SKM-1 (cell line): ENCODE measurements at regions not wholly inside any gene's neighbourhood (a gene's known extent, or its start where the extent isn't known, plus 50 kb on each side); places are given as distances from the start of the nearest gene placed in this dataset.
"Not testable (repeated sequence)": the region's sequence is repeated elsewhere in the genome, so short reads cannot be mapped to it uniquely, and the experiment has no call there.

Source experiments
- DNase-seq: peaks from one replicate; lab custom pipeline; 2025; ENCODE audit not compliant: unreplicated experiment; lab: John Stamatoyannopoulos, UW

DNA sequence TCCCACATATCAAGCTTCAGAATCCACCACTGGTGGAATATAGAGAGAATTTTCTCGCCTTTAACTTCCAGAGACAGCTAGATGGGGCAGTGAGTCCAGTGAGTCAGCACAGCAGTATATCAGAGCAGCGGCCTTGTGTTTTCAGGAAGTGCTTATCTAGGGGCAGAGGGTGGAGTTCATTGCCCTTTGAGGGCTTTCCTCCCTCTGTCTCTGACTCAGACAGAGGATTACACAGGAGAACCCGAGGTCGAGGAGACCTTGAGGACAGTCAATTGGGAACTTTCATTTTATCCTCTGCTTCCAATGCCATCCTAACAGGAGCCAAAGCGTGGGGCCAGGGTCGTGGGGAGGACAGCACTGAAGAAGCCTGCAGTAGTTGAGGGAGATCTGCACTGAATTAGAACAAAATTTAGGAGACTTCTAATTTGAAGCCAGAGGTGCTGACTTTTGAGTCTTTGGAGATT lies 109.6 kb upstream of the UMPS start:
- DNase-seq: peak; percentile 84

DNA sequence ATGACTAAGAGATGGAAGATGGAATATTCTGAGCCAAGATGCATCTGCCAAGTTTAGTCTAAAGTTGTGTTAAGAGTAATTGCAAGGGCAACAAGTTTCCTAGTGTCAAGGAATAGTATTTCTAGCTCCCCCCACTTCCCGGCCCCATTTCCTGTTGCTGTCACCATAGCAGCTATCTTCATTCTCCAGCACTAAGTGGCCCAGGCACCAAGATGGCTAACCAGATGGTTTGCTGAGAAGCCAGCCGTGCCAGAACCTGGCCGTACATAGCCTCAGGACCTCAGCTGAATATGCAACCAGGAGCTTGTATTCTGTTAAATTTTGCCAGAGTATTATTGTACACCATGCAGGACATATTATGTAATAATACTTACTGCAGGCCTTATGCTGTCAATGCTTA lies 108.8 kb upstream of the UMPS start:
- no peak for DNase-seq

DNA sequence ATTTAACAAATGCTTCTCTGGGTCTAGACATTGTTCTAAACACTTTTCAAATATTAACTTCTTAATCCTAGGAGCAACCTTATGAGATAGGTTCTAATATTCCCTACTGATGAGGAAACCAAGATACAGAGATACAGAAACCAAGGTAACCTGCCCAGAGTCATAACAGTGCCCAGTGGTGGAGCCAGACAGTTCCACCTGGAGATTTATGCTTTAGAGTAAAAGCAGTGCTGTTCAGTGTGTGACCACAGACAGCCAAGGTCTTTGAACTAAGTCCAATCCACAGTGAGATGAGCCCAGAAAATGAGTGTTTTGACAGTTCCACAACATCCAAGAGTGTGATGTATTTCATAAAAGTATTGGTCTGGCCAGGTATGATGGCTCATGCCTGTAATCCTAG lies 105.2 kb upstream of the UMPS start:
- no peak for DNase-seq

DNA sequence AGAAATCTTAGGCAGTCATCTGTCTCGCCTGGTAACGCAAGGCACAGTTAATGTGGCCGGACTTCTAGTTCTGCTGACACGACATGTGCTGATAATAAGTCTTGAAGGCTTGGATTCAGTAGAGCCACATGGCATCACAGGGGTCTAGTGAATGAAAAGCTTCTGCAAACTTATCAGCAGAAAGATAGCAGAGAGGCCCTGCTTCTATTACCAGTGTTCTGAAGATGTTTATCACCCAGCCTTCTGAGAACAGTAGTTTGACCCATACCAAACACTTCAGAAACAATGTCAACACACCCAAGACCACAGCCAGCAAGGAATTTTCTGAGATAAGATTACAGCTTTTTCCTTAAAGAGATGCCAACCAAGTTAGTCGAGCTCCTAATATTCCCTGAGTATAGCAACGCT lies 102.7 kb upstream of the UMPS start:
- DNase-seq: no peak

DNA sequence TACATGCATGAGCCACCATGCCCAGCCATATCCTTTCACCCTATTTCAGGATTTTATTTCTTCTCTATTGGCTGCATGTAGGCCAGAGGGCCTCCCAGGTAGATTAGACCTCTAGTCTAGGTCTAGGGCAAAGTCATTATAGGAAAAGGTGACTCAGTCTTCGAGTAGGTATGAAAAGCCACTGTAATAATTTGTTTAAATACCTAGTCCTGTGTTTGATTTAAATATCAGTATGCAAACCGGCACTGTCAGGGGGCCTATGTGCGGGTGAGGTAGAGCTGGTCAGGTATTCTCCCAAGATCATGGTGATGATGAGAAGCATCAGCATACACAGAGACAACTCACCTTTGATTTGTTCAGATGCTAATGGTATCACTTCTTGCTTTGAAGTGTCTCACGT lies 101.4 kb upstream of the UMPS start:
- DNase-seq: no peak

DNA sequence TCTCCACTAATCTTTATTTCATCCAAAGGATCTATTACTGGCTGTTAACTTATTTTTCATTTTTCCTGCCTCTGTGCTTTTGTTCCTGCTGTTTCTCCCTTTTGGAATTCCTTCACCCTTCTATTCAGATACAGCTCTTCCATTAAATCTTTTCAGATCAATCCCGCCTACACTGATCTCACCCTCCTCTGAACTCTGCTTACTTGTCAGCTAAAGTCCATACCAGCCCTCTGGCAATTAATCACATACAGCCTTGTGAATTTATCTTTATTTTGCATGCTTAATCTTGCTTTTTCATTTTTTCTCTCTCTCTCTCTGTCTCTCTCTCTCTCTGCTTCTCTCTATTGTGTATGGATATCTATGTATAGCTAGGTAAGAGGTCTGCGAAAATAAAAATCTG lies 100.8 kb upstream of the UMPS start:
- no peak for DNase-seq

DNA sequence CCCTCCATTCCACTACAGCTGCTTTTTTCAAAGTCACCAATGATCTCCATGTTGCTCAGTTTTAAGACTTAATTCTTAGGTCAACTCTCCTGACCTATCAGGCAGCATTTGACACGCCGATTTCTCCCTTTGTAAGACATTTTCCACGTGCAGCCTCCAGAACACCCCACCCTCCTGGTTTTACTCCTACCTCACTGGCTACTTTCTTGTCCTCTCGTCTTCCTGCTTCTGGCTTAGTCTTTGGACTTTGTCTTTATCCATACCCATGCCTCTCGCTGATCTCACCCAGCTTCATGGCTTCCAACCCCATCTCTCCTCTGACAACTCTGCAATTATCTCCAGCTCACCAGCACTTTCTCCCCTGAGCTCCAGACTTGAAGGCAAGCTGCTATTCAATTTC lies 99.3 kb upstream of the UMPS start:
- no peak for DNase-seq

DNA sequence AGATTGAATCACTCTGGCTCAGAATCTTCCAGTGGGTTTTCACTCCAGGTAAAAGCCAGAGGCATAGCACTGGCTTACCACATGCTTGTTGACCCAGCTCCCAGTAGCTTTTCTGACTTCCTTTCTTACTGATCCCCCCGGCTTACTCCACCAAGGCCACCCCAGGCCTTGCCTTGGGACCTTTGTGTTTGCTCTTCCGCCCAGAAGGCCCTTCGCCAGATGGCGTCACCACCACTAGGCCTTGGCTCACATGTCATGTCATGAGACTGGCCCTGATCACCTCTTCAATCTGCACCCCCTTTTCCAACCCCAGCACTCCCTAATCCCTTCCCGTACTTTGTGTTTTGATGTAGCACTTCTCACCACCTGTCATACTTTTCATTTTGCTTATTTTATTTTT lies 98.5 kb upstream of the UMPS start:
- DNase-seq: no peak

DNA sequence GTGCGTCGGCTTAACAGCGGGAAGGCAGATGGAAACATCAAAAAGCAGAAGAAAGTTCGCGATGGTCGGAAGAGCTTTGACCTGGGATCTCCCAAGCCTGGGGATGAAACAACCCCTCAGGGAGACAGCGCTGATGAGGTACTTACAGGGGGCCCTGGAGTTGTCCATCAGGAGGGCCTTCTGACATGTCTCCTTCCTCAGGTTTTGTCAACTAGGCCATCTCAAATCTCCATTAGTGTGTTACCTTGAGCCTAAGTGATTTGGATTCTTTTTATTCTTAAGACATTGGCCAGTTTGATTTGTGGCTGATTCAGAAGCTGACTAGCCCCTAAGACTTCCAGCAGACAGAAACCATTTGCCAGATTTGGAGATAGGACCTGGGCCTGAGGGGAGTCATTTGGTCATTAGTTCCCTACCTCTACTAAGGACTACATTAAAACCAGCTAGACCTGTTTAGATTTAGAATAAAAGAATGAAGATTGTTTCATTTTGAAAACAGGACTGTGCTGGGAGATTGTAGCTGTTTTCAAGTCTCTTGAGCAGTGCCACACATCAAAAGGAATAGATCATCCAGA lies 97.6 kb upstream of the UMPS start:
- no peak for DNase-seq

DNA sequence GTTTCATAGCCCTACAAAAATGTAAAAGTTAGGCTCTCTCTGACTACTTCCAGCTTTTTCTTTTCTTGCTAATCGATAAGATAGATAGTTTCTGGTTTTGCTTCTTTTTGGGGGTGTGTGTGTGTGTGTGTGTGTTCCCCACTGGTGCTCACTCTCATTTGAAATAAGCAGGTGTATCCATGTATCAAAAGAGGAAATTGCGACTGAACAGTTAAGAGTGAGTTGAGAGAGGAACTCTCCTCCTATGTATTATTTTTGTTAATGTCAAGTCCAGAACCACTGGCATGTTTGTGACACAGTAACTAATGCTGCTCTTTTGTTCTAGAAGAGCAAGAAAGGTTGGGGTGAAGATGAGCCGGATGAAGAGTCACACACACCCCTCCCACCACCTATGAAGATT lies 96.7 kb upstream of the UMPS start:
- DNase-seq: no peak

DNA sequence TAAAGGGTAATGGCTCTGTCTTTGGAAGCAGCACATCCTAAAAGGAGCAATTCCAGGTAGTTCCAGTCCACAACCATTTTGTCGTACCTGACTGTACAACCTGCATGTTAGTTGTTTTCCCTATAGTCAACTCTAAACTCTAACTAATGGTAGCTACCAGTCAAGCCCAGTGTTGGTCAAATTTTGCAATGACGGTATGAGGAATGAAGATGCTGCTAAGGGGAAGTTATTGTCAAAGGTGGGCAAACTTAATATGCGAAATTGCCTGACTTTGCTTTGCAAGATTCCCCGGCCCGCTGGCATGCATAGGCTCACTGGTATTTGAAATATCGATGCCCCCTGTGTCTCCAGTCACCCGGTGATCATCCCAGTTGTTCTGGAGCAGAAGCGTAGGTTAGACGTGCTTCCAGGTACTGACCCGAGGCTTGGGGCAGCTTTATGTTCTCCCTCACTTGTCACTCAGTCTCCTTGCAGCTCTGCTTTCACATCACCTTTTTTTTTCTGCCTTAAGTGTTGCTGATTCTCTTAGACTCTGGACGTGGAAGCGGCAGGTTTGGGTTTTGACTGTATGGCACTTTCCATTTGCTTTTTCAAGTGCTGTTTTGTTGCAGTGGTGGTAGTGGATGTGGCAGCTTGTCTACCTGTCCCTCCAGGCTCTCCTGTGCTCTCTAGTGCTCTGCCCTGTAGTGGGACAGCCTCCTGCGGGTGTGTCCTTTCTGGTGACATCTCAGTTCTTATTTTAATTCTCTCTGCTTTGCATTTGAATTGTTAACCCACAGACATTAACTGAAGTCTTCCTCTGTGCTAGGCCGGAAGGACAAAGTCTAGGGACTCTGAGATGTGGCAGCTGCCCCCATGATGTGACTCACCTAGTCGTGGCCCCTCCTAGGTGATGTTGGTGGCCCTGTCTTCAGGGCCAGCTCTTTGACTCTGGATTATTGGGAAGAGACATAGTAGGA lies 95.8 kb upstream of the UMPS start:
- DNase-seq: no peak

DNA sequence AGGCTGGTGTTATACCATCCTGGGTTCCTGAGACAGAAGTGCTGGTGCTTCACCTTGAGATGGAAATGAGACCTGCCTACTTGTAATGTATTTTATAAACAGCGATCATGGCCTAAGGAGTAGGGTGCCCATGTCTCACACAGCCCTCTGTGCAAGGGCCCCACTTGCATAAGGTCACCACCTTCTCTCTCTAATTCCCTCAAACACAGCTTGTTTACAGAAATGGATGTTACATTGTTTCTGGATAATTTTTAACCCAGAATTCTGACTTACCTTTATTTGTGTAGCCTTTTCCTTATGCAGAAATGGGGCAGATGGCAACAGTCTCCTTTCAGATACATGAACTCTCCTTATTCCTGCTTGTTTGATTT lies 95.1 kb upstream of the UMPS start:
- no peak for DNase-seq

DNA sequence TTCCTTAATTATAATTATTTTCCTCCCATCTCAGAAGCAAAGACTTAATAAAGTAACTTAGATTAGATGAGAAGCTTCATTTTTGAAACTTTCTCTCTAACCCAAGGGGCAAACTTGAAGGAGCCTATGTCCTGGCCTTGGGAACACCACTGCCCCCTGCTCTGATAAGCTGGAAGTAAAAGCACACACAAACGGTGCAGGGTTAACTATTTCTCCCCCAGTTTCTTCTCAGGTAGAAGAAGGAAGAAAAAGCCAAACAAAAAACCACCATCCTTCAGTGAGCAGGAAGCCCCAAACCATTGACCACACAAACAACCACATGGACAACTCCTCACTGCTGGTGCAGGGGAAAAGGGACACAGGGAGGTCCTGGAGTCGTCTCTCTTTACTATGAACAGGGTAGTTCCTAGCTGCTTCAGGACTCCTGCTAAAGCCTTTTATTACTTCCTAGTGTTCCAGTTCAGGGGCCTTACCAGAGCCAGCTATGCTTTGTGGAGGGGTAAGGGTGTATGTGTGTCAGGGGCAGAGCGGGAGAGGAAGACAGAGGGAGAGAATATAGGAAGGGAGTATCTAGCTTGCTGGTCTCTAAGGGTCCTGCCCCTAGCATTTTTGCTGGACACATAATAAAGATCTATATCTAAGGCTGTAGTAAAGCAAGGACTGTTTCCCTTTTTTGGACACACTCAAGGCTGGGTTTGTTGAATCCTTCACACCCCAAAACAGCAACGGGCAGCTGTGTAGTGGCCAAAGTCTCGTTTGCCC lies 94.0 kb upstream of the UMPS start:
- DNase-seq: no peak

DNA sequence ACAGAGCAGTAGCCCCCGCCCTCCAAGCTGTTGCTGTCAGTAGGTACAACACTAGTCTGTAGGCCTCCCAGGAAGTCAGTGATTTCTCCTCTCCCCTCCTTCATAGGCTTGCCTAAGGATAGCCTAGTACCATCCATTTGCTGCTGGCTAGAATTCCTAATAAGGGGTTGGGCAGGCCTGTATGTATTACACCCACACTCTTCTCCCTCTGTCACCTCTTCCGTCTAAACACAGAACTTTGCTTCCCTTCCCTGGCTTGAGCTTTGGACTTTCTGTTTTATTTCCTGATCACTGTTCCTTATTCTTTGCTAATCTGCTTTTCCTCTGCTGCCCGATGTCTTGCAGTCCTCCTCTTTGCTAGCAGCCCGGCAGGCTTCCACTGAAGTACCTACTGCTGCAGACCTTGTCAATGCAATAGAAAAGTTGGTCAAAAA lies 93.4 kb upstream of the UMPS start:
- no peak for DNase-seq

DNA sequence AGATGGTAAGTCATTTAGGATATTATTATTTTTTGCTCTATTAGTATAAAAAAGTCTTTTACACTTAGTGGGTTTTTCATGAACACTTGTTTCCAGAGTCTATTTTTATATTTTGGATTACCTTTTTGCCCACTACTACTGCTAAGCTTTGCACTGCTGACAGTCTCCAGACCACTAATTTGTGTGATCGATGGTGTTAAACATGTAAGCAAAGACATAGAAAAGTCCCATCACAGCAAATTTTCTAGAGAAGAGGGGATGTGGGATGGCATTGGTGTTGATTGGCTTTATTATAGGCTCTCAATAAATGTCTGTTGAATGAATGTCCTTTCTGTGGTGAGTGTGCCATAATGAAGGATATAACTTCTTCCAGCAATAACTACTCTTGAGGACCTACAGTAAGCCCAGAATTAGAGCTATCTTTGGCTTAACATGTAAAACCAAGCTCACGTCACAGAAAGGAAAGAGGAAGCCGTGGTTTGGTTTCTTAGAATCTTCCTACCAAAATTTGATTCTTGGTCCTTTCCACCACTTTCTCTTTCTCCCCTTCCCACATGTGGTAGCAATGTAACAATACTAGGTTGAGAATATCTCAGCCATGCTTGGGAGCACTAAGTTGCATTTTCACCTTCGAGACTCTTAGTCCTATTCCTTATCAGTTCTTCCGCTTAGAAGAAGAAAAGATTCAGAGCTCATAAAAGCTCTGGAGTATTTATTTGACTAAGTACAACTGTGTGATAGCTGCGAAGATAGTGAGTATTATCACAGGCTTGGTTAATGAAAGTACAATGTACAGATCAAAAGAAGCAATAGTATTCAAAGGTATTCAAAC lies 90.6 kb upstream of the UMPS start:
- DNase-seq: no peak

DNA sequence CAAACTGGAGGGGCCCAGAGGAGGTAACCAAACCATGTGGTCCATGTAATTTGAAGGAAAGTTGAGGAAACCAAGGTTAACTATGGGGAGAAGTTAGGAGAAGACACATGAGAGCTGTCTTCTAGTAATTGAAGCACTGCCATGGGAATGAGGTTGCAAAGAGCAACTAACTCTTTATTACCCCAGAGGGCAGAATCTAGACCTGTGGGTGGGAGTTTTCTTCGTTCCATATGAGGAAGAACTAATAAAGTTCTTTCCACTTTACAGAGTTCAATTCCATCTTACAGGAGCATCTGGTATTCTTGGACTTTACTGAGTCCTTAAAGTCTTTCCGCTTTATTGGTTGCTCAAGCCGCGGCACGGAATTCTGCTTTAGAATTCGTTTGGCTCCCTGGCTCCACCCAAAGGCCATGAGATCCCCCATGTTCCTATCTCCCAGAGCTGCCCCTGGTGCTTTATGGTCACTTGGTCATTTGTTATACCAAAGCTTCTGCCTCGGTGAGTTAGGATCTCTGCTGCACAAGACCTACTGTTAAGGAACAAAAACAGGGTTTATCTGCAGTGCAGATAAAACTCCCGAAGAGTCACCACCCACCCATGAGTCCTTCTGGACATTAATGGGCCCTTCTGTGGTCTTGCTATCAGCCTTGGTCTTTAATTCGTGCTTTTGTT lies 89.5 kb upstream of the UMPS start:
- DNase-seq: no peak

DNA sequence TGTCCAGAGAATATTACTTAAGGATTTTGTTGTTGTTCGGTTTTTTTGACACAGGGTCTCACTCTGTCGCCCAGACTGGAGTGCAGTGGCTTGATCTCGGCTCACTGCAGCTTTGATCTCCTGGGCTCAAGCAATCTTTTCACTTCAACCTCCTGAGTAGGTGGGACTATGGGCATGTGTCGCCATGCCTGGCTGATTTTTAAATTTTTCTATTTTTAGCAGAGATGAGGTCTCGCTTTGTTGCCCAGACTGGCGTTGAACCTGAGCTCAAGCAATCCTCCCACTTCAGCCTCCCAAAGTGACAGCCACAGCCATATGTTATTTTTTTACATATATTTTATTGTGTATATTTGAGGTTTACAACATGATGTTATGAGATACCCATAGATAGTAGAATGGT lies 86.8 kb upstream of the UMPS start:
- no peak for DNase-seq

DNA sequence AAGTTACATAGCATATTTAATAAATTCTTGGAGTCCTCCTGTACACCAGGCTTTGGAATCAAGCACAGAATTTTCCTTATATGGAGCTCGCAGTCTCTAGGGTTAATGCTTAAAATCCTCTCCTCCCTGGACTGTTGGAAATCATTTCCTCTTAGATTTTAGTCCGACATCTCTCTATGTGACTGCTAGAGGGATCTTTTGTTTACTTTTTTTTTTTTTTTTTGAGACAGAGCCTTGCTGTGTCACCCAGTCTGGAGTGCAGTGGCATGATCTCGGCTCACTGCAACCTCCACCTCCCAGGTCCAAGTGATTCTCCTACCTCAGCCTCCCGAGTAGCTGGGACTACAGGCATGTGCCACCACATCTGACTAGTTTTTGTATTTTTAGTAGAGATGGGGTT lies 84.1 kb upstream of the UMPS start:
- not testable (repeated sequence) for DNase-seq

DNA sequence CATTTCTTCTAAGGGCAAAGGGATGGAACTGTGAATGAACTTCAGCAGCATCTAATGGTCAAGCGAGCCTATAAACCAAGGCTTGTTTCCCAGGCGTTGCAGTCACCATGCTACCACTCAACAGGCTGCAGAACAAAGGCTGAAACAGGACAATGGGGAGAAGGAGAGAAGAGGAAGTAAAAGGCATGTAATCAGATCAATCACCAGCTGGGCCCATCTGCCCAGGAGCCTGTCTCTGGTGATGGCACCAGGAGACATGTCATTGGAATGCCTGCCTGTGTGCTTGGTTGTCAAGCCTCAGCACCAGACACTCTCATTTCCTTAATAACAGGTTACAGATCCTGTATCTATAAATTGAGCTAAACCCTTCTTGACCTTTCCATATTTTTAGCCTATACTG lies 81.7 kb upstream of the UMPS start:
- no peak for DNase-seq

DNA sequence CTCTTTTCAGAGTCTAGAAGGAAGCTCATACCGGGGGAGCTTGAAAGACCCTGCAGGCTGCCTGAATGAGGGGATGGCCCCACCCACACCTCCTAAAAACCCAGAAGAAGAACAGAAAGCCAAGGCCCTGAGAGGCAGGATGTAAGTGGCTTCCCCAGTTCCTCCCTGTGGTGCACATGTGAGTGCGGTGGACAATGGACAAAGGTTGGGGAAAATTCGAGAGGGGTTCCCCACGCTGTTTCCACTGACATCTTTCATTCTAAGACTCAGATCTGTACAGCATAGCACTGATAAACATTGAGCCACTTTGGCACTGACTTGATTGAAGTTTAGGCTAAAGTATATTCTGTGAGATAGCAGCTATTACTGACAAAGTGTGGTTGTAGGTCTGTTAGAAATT lies 79.5 kb upstream of the UMPS start:
- no peak for DNase-seq
